Ishikawa (cell line): ENCODE measurements at regions not wholly inside any gene's neighbourhood (a gene's known extent, or its start where the extent isn't known, plus 50 kb on each side); places are given as distances from the start of the nearest gene placed in this dataset.
A peak's percentile ranks its signal among the peaks of the same experiment; 100 is the strongest.

Experiments used
- CEBPB ChIP-seq: IDR thresholded peaks from 2 replicates; pipeline ENCODE4 v1.6.1; 2012
- EP300 ChIP-seq: IDR thresholded peaks from 2 replicates; pipeline ENCODE4 v1.6.1; 2012; ENCODE audit warnings: borderline replicate concordance
- FOXM1 ChIP-seq: IDR thresholded peaks from 2 replicates; pipeline ENCODE4 v1.6.1; 2012; ENCODE audit warnings: low read depth, borderline replicate concordance
- MAX ChIP-seq: IDR thresholded peaks from 2 replicates; pipeline ENCODE4 v1.6.1; 2012
- NFIC ChIP-seq: IDR thresholded peaks from 2 replicates; pipeline ENCODE4 v1.6.1; 2012
- RAD21 ChIP-seq: IDR thresholded peaks from 2 replicates; pipeline ENCODE4 v1.6.1; 2012; ENCODE audit warnings: low read depth
- REST ChIP-seq: IDR thresholded peaks from 2 replicates; pipeline ENCODE4 v1.6.1; 2012; ENCODE audit warnings: low read depth, mild to moderate bottlenecking
- TAF1 ChIP-seq: IDR thresholded peaks from 2 replicates; pipeline ENCODE4 v1.6.1; 2012; ENCODE audit warnings: low read depth, mild to moderate bottlenecking
- TCF12 ChIP-seq: IDR thresholded peaks from 2 replicates; pipeline ENCODE4 v1.6.1; 2012; ENCODE audit warnings: low read depth
- USF1 ChIP-seq: IDR thresholded peaks from 2 replicates; pipeline ENCODE4 v1.6.1; 2012
- YY1 ChIP-seq: IDR thresholded peaks from 2 replicates; pipeline ENCODE4 v1.6.1; 2012; ENCODE audit warnings: low read depth

- TF ChIP-seq RAD21 (peak; percentile 95), TAF1 (no peak), MAX (0 out of 2 replicates have a peak, but pooled peaks have one; percentile 33), EP300 (no peak), USF1 (no peak), NFIC (no peak), YY1 (0 out of 2 replicates have a peak, but pooled peaks have one; percentile 13), REST (peak; percentile 61), FOXM1 (no peak), CEBPB (no peak), TCF12 (no peak)
Observed at GRCh38 chr1:201703621-201704438, 125.1 kb upstream of the IPO9 start.
